ENCODE measurements at regions not wholly inside any gene's neighbourhood (a gene's known extent, or its start where the extent isn't known, plus 50 kb on each side); places are given as distances from the start of the nearest gene placed in this dataset.

GRCh38 chr7:96638669-96639068, 71.0 kb downstream of the SEM1 start:
- TF ChIP-seq, protein P1, sequence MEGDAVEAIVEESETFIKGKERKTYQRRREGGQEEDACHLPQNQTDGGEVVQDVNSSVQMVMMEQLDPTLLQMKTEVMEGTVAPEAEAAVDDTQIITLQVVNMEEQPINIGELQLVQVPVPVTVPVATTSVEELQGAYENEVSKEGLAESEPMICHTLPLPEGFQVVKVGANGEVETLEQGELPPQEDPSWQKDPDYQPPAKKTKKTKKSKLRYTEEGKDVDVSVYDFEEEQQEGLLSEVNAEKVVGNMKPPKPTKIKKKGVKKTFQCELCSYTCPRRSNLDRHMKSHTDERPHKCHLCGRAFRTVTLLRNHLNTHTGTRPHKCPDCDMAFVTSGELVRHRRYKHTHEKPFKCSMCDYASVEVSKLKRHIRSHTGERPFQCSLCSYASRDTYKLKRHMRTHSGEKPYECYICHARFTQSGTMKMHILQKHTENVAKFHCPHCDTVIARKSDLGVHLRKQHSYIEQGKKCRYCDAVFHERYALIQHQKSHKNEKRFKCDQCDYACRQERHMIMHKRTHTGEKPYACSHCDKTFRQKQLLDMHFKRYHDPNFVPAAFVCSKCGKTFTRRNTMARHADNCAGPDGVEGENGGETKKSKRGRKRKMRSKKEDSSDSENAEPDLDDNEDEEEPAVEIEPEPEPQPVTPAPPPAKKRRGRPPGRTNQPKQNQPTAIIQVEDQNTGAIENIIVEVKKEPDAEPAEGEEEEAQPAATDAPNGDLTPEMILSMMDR (IDR thresholded peaks at IDR 0.05; ENCODE audit: low read depth, low read length, missing input control): no peak
- TF ChIP-seq MAX (IDR thresholded peaks at IDR 0.05) (no peak), RAD21 (IDR thresholded peaks at IDR 0.05) (no peak), HNF4A (conservative IDR thresholded peaks at IDR 0.05) (no peak), TAF1 (conservative IDR thresholded peaks at IDR 0.05) (no peak), JUND (IDR thresholded peaks at IDR 0.05) (no peak), YY1 (IDR thresholded peaks at IDR 0.05) (no peak), EGR1 (IDR thresholded peaks at IDR 0.05; ENCODE audit: low read depth in 2 of 2) (no peak), SP1 (IDR thresholded peaks at IDR 0.05) (no peak), NR2F2 (IDR thresholded peaks at IDR 0.05) (no peak), FOXA1 (IDR thresholded peaks at IDR 0.05) (no peak), HNF4G (IDR thresholded peaks at IDR 0.05) (no peak)
- TF ChIP-seq, protein P2, sequence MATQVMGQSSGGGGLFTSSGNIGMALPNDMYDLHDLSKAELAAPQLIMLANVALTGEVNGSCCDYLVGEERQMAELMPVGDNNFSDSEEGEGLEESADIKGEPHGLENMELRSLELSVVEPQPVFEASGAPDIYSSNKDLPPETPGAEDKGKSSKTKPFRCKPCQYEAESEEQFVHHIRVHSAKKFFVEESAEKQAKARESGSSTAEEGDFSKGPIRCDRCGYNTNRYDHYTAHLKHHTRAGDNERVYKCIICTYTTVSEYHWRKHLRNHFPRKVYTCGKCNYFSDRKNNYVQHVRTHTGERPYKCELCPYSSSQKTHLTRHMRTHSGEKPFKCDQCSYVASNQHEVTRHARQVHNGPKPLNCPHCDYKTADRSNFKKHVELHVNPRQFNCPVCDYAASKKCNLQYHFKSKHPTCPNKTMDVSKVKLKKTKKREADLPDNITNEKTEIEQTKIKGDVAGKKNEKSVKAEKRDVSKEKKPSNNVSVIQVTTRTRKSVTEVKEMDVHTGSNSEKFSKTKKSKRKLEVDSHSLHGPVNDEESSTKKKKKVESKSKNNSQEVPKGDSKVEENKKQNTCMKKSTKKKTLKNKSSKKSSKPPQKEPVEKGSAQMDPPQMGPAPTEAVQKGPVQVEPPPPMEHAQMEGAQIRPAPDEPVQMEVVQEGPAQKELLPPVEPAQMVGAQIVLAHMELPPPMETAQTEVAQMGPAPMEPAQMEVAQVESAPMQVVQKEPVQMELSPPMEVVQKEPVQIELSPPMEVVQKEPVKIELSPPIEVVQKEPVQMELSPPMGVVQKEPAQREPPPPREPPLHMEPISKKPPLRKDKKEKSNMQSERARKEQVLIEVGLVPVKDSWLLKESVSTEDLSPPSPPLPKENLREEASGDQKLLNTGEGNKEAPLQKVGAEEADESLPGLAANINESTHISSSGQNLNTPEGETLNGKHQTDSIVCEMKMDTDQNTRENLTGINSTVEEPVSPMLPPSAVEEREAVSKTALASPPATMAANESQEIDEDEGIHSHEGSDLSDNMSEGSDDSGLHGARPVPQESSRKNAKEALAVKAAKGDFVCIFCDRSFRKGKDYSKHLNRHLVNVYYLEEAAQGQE (IDR thresholded peaks at IDR 0.05): no peak
- TF ChIP-seq, protein P3, sequence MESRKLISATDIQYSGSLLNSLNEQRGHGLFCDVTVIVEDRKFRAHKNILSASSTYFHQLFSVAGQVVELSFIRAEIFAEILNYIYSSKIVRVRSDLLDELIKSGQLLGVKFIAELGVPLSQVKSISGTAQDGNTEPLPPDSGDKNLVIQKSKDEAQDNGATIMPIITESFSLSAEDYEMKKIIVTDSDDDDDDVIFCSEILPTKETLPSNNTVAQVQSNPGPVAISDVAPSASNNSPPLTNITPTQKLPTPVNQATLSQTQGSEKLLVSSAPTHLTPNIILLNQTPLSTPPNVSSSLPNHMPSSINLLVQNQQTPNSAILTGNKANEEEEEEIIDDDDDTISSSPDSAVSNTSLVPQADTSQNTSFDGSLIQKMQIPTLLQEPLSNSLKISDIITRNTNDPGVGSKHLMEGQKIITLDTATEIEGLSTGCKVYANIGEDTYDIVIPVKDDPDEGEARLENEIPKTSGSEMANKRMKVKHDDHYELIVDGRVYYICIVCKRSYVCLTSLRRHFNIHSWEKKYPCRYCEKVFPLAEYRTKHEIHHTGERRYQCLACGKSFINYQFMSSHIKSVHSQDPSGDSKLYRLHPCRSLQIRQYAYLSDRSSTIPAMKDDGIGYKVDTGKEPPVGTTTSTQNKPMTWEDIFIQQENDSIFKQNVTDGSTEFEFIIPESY (IDR thresholded peaks at IDR 0.05): no peak

Data from liver (tissue), 3 donors.